Hepatocyte (in vitro differentiated cells): ENCODE measurements at regions not wholly inside any gene's neighbourhood (a gene's known extent, or its start where the extent isn't known, plus 50 kb on each side); places are given as distances from the start of the nearest gene placed in this dataset.
"Not testable (repeated sequence)": the region's sequence is repeated elsewhere in the genome, so short reads cannot be mapped to it uniquely, and the experiment has no call there.

Experiments used
- EZH2 ChIP-seq: fragments of 200-600 bp; sonication (generic); IDR thresholded peaks from 2 replicates; pipeline ENCODE4 v1.6.1; 2016; ENCODE audit warnings: antibody characterized with exemption, mild to moderate bottlenecking, borderline replicate concordance
- EZH2phosphoT487 ChIP-seq: fragments of 200-600 bp; sonication (generic); IDR thresholded peaks from one replicate; pipeline ENCODE4 v1.6.1; 2018; ENCODE audit warnings: antibody characterized with exemption, mild to moderate bottlenecking, low read depth, moderate library complexity; ENCODE audit not compliant: unreplicated experiment, severe bottlenecking
- TF ChIP-seq, protein P1 (sequence below): fragments of 200-600 bp; sonication (generic); IDR thresholded peaks from 2 replicates; pipeline ENCODE4 v1.5.1; 2016; ENCODE audit warnings: antibody characterized with exemption, mild to moderate bottlenecking; ENCODE audit not compliant: poor library complexity

GRCh38 chr3:125682610-125683009 lies 87.3 kb upstream of the OSBPL11 start:
- TF ChIP-seq, protein P1, sequence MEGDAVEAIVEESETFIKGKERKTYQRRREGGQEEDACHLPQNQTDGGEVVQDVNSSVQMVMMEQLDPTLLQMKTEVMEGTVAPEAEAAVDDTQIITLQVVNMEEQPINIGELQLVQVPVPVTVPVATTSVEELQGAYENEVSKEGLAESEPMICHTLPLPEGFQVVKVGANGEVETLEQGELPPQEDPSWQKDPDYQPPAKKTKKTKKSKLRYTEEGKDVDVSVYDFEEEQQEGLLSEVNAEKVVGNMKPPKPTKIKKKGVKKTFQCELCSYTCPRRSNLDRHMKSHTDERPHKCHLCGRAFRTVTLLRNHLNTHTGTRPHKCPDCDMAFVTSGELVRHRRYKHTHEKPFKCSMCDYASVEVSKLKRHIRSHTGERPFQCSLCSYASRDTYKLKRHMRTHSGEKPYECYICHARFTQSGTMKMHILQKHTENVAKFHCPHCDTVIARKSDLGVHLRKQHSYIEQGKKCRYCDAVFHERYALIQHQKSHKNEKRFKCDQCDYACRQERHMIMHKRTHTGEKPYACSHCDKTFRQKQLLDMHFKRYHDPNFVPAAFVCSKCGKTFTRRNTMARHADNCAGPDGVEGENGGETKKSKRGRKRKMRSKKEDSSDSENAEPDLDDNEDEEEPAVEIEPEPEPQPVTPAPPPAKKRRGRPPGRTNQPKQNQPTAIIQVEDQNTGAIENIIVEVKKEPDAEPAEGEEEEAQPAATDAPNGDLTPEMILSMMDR = not testable (repeated sequence)
- TF ChIP-seq EZH2, EZH2phosphoT487: not testable (repeated sequence)
